ENCODE measurements at regions not wholly inside any gene's neighbourhood (a gene's known extent, or its start where the extent isn't known, plus 50 kb on each side); places are given as distances from the start of the nearest gene placed in this dataset.
"Not testable (repeated sequence)": the region's sequence is repeated elsewhere in the genome, so short reads cannot be mapped to it uniquely, and the experiment has no call there.

DNA sequence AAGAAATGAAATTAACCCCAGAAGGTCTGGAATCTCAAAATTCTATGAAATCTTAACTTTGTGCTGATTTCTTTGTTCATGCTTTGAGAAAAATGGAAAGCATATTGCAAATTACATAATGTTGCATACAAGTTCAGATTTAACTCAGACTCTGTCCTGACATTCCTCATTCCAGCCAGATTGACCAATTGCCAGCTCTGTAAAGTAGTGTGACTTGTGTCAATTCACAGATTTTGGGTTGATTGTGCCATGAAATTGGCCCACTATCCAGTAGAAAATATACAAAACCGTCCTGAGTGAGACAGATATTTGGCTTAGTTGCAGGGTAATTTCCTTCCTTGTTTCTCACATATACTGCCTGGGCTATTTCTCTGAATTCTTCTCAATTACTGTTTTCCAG lies 1312.6 kb downstream of the ROBO1 start:
- no peak for DNase-seq

- DNase-seq = peak; percentile 14
These were observed 1311.9 kb downstream of the ROBO1 start for GRCh38 chr3:78455712-78456433.

DNA sequence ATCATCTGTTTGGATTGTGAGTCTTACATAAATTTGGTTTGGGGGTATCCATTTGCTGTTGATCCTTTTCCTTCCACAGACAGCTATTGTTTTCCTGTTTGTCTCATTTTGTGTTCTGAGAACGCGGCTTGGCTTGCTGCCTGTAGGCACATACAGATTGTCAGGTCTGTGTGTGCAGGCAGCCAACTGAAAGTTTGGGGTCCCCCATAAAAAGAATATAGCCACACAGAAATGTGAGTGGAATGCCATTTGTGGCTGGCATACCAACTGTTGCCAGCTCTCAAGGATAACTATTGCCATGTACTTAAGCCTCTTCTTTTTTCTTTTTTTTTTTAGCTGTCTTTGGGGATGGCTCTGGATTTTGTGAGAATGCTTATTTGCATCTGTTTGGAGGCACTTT lies 1308.0 kb downstream of the ROBO1 start:
- no peak for DNase-seq

DNA sequence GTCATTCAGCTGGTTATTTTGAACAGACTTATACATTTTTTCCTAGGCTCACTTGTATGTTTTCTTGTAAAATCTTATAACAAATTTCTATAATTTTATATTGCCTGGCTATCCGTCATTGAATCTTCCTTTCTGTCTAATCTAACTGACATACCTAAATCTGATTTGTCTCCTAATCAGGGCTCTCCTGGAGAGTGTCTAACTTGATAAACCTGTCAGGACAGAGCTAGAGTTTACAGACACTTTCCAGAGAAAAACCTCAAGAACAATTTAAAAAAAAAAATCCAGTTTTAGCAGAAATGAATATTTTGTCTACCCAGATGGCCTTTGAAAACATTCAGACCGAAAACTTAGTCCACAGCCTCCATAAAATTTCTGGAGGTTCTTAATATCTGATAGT lies 1305.8 kb downstream of the ROBO1 start:
- no peak for DNase-seq

DNA sequence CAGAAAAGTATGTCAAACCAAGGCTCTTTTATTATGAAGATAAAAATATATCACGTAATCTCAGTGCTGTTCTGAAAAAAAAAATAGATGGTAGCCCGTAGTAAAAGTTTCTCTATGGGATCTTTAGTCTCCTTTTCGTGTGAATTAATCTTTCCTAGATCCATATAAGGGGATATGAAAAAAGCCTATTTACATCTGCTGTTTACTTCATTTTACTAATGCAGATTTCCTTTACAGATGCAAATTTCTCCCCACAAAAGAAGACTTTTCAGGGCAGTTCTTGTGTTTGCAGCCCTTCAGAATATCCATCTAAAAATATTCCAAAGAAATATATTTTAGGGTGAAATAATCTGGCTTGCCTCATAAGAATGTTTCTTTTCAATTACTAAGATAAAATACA lies 1291.7 kb downstream of the ROBO1 start:
- DNase-seq = no peak

DNA sequence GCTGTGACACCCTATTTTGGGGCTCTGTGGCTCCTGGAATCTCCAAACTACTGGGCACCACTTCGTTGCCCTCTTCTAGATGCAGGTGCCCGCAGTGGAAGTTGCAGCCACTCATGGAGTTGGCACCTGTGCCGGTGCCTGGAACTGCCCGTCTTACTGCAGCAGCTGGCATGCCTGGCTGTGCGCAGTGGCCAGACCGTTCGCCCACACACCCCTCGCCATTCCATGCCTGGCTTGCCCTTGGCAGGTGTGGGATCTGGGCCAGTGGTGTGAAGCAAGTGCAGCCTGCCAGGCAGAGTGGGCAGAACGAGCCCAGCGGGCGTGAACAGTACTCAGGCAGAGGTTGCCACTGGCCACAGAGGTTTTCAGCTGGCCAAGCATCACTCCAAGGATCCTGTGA lies 1286.7 kb downstream of the ROBO1 start:
- no peak for DNase-seq

DNA sequence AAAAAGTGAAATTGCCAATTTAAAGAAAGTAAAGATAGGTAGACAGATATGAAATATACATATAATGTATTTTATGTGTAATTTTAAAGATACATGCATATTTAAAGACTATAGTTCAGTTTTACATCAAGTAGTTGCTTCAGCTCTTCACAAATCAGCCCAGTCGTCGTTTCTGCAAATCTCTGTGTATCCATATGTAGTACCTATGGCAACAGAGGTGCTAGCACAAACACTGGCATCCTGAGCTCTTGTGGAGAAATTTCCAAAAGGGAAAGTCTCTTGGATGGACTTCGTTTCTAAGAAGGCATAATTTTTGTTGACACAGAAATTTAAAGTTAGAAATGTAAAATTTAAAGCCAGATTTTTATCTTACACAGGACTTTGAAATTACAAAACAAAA lies 1284.7 kb downstream of the ROBO1 start:
- peak; percentile 23 for DNase-seq

DNA sequence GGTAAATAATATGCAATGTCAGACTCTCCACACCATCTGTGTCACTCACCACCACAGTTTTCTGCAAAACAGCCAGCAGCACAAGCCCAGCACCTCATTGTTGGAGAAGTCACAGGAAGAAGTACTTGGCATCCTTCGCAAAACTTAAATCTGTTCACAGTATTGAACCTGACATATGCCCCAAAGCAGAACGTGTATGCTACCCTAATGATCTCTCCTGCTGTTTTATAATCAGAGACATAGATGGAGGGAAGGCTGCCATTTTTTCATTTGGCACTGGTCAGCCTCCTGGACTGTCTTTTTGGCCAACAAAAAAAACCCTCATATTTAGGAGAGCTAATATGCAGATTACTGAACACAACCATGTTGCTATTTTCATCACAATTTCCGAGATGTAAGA lies 1272.9 kb downstream of the ROBO1 start:
- DNase-seq = peak; percentile 27

GRCh38 chr3:78495301-78495700 lies 1272.5 kb downstream of the ROBO1 start:
- DNase-seq = no peak

DNA sequence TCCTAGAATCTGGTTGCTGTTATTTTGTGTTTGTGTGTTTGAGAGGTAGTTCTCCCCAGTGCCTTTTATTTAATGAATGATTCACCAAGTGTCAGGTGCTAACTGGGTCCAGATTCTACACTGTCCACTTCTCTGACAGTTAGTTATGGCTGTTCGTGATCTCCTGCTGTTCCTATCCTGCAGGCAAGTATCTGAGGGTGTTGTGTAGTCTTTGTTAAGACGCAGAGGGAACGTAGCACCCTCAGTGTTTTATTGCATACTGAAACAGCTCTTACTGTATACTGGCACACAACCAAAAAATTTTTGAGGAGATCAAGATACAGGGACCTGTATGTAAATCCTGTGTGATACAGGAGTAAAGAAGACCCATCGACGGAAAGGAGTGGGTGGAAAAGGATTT lies 1271.3 kb downstream of the ROBO1 start:
- no peak for DNase-seq

DNA sequence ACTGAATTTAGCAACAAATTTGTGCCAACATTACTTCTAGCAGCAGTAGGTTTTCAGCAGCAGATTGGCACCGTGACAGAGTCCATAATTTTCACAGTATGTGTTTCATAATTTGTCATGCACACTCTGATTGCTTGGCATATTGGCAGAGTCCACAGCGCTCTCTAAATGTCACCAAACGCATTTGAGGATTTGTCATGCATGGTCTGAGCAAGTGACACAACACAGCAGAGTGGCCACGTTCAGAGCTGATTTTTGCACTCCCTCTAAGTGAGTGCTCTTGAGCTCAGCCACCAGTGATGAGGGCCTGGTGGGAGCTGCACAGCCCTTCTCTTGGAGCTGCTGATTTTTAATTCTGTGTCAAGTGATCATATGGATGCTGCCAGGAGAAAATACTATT lies 1270.8 kb downstream of the ROBO1 start:
- no peak for DNase-seq

- DNase-seq = no peak
These were observed 1270.0 kb downstream of the ROBO1 start for GRCh38 chr3:78497767-78498166.

GRCh38 chr3:78506061-78506460 lies 1261.7 kb downstream of the ROBO1 start:
- DNase-seq = no peak

GRCh38 chr3:78506581-78507195 lies 1261.1 kb downstream of the ROBO1 start:
- DNase-seq = no peak

GRCh38 chr3:78507196-78507984 lies 1260.4 kb downstream of the ROBO1 start:
- no peak for DNase-seq

DNA sequence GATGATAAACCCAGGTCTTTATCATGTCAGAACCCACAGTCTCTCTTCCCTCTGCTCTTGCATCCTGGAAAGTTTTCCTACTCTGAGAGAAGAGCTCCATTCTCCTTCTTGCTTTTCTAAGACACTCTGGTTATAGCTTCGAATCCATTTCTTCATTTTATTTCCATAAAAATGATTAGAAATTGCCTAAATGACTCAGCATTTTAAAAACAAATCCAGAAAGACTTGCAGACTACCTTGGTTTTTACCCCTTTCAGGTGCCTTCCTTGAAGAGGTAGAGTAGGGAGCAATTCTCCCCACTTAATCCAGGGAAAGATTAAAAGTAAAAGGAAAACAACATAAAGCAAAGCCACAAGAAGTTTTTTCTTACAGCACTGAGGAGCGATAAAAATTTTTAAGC lies 1256.0 kb downstream of the ROBO1 start:
- no peak for DNase-seq

DNA sequence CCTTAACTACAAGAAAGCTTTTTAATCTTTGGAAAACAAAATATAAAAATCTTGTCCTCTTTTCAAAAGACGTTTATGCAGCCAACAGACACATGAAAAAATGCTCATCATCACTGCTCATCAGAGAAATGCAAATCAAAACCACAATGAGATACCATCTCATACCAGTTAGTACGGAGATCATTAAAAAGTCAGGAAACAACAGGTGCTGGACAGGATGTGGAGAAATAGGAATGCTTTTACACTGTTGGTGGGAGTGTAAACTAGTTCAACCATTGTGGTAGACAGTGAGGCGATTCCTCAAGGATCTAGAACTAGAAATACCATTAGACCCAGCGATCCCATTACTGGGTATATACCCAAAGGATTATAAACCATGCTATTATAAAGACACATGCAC lies 1255.0 kb downstream of the ROBO1 start:
- not testable (repeated sequence) for DNase-seq

DNA sequence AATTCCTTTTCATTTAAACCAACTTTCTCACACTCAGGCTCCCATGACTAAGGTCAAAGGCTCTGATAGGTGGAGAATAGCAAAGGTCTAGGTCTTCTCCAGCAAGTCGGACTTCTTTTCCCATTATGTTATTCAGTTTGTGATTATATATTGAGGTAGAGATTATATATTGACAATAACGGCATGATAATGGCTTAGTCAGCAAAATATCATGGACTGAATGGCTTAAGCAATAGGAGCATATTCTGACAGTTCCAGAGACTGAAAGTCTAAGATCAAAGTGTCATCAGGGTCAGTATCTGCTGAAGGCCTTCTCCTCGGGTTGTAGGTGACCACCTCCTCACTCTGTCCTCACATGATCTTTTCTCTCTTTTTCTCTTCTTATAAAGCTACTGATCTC lies 1251.4 kb downstream of the ROBO1 start:
- DNase-seq = no peak

DNA sequence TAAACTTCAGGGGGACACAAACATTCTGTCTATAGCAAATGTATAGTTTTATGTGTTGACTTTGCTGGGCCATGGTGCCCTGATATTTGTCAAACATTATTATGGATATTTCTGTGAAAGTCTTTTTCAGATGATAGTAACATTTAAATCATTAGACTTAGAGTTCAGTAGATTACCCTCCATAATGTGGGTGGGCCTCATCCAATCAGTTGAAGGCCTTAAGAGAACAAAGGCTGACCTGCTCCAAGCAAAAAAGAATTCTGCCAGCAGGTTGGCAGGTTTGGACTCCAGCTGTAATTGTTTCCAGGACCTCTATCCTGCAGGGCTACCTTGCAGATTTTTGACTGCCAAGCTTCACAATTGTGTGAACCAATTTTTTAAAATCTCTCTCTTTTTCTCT lies 1250.9 kb downstream of the ROBO1 start:
- no peak for DNase-seq

DNA sequence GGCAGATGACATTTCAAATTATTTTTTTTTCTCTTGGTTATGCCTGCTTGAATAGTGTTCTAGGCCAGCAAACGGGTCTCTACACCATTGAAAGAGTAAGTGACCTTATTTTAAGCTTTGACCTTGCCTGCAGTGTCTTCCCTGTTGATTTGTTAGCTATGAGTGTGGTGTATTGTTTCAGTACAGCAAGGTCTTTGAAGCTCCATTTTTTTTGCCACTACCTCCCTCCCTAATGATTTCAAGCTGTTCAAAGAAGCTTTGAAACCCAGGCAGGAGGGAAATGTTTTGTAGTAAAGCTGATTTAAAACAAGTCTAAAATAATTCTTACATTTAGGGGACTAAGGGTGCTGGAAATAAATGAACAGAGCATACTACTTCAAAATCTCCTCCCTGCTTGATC lies 1249.8 kb downstream of the ROBO1 start:
- DNase-seq = no peak

DNA sequence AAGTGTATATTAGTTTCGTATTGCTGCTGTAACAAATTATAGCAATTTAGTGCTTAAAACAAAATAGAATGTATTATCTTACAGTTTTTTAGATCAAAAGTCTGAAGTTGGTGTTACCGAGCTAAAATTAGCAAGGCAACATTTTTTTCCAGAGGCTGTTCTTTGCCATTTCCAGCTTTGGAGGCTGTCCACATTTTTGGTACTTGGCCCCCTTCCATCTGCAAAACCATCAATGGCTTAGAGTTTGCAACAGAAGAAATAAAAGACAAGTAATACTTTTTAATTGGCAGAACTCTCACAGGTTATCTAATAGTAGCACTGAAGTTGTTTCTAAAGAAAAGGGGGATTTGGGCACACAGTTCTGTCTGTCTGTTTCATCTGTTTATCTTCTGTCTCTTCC lies 1248.5 kb downstream of the ROBO1 start:
- no peak for DNase-seq

DNA sequence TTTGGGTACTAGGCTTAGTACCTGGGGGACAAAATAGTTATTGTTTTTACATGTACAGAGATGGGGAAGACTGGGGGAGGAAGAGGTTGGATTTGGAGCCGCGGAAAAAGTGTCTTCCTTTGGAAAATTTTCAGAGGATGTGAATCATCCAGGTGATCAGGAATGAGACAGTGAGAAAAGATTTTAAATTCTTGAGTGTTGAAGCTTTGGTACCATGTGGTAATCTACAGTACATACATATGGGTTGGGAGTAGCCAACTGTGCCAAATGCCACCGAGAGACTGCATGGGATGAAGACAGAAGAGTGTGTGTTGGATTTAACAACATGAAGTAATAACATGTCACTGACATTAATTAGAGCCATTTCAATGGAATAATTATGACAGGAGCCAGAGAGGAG lies 1238.2 kb downstream of the ROBO1 start:
- DNase-seq = no peak

- DNase-seq = no peak
These were observed 1227.3 kb downstream of the ROBO1 start for GRCh38 chr3:78540485-78540884.

GRCh38 chr3:78545827-78546226 lies 1222.0 kb downstream of the ROBO1 start:
- no peak for DNase-seq

All from hindlimb muscle (tissue), 1 donor.